ENCODE measurements at regions not wholly inside any gene's neighbourhood (a gene's known extent, or its start where the extent isn't known, plus 50 kb on each side); places are given as distances from the start of the nearest gene placed in this dataset.
"Not testable (repeated sequence)": the region's sequence is repeated elsewhere in the genome, so short reads cannot be mapped to it uniquely, and the experiment has no call there.

DNA sequence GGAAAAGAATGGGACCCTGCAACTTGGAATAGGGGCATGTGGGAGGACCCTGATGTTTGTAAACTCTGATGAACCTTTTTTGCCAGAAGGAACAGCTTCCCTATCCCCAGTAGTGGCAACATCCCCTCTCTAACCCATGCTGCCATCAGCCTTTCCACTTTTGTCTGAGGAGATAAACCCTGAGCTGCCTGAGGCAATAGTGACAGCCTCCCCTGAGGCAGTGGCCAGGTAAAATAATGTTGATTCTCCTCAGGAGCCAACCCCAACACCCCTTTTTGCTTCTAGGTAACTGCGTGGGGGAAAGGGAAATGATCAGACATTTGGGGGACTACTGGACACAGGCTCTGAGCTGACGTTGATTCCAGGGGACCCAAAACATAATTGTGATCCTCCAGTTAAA is 106.8 kb upstream of the NPAS2 start:
- TF ChIP-seq, protein P1, sequence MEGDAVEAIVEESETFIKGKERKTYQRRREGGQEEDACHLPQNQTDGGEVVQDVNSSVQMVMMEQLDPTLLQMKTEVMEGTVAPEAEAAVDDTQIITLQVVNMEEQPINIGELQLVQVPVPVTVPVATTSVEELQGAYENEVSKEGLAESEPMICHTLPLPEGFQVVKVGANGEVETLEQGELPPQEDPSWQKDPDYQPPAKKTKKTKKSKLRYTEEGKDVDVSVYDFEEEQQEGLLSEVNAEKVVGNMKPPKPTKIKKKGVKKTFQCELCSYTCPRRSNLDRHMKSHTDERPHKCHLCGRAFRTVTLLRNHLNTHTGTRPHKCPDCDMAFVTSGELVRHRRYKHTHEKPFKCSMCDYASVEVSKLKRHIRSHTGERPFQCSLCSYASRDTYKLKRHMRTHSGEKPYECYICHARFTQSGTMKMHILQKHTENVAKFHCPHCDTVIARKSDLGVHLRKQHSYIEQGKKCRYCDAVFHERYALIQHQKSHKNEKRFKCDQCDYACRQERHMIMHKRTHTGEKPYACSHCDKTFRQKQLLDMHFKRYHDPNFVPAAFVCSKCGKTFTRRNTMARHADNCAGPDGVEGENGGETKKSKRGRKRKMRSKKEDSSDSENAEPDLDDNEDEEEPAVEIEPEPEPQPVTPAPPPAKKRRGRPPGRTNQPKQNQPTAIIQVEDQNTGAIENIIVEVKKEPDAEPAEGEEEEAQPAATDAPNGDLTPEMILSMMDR (IDR thresholded peaks at IDR 0.05; ENCODE audit: extremely low read depth, insufficient read depth, missing control alignments), result no peak
- DNase-seq (ENCODE audit: low spot score), result no peak
- in situ Hi-C loops (cut with MboI; ENCODE audit: low pct_unique_long_range_greater_than_20kb, low sequenced_read_pairs, unreplicated experiment), result no loop called here

DNA sequence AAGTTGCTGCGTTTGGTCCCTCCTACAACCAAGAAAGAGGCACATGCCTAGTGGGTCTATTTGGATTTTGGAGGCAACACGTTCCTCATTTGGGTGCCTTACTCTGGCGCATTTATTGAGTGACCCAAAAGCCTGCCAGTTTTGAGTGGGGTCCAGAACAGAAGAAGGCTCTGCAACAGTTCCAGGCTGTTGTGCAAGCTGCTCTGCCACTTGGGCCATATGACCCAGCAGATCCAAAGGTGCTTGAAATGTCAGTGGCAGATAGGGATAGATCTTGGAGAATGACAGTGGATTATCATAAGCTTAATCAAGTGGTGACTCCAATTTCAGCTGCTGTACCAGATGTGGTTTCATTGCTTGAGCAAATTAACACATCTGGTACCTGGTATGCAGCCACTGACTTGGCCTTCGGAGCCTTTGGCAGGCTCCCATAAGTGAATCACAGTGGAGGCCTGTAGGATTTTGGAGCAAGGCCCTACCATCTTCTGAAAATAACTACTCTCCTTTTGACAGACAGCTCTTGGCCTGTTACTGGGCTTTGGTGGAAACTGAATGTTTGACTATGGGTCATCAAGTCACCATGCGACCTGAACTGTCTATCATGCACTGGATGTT is 105.4 kb upstream of the NPAS2 start:
- in situ Hi-C loops (cut with MboI; ENCODE audit: low pct_unique_long_range_greater_than_20kb, low sequenced_read_pairs, unreplicated experiment); DNase-seq (ENCODE audit: low spot score): not testable (repeated sequence)

DNA sequence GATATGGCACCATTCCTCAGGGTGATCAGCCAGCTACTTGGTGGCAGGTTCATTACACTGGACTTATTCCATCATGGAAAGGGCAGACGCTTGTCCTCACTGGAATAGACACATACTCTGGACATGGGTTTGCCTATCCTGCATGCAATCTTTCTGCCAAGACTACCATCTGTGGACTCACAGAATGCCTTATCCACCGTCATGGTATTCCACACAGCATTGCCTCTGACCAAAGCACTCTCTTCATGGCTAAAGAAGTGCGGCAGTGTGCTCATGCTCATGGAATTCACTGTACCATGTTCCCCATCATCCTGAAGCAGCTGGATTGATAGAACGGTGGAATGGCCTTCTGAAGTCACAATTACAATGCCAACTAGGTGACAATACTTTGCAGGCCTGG is 104.1 kb upstream of the NPAS2 start:
- in situ Hi-C loops (cut with MboI; ENCODE audit: low pct_unique_long_range_greater_than_20kb, low sequenced_read_pairs, unreplicated experiment); DNase-seq (ENCODE audit: low spot score): not testable (repeated sequence)

GRCh38 chr2:100716581-100716980 is 103.4 kb upstream of the NPAS2 start:
- in situ Hi-C loops (cut with MboI; ENCODE audit: low pct_unique_long_range_greater_than_20kb, low sequenced_read_pairs, unreplicated experiment), result no loop called here
- TF ChIP-seq, protein P1 (IDR thresholded peaks at IDR 0.05; ENCODE audit: extremely low read depth, insufficient read depth, missing control alignments), result no peak
- no peak for DNase-seq (ENCODE audit: low spot score)

DNA sequence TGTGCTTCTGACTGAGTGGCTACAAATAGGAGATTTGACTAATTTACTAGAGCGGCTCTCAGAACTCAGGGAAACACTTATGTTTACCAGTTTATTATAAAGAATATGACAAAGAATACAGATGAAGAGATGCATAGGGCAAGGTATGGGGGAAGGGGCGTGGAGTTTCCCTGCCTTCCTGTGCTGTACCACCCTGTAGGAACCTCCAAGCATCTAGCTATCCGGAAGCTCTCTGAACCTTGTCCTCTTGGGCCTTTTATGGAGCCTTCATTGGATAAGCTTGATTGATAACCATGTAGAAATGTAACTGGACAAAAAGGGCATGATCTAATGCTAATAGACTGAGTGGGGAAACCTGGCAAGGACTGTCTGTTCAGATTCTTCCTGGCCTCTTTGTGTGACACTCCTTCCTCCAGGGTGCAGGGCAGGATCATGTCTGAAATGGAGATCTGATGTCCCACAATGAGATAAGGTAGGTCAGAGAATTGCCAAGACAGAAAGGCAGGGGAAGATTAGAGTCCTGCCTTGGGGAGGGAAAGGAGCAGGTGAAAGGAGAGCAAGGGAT is 101.8 kb upstream of the NPAS2 start:
- in situ Hi-C loops (cut with MboI; ENCODE audit: low pct_unique_long_range_greater_than_20kb, low sequenced_read_pairs, unreplicated experiment), result no loop called here
- DNase-seq (ENCODE audit: low spot score), result no peak
- TF ChIP-seq, protein P1 (IDR thresholded peaks at IDR 0.05; ENCODE audit: extremely low read depth, insufficient read depth, missing control alignments), result no peak

- TF ChIP-seq, protein P1 (IDR thresholded peaks at IDR 0.05; ENCODE audit: extremely low read depth, insufficient read depth, missing control alignments), result no peak
- no peak for DNase-seq (ENCODE audit: low spot score)
- in situ Hi-C loops (cut with MboI; ENCODE audit: low pct_unique_long_range_greater_than_20kb, low sequenced_read_pairs, unreplicated experiment), result no loop called here
Measured at GRCh38 chr2:100720445-100720844, 99.5 kb upstream of the NPAS2 start.

- TF ChIP-seq, protein P1 (IDR thresholded peaks at IDR 0.05; ENCODE audit: extremely low read depth, insufficient read depth, missing control alignments), result no peak
- DNase-seq (ENCODE audit: low spot score), result no peak
- in situ Hi-C loops (cut with MboI; ENCODE audit: low pct_unique_long_range_greater_than_20kb, low sequenced_read_pairs, unreplicated experiment), result no loop called here
Measured at GRCh38 chr2:100721693-100722092, 98.2 kb upstream of the NPAS2 start.

DNA sequence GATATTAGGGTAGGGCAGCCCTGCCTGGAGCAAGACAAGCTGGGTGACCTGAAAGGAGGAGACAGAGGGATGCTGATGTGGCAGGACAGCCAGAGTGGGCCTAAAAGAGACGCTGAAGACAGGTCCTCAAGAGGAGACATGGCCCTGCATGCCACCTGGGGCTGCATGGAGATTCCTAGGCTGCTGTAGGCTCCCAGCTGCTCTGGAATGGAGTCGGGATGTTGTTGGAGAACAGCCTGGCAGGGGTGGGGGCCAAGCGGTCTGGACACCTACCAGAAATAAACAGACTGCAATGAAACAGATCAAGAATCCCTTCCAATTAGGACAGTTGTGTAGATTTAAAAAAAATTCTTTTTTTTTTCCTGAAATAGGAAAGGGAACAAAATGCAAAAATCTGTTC is 97.8 kb upstream of the NPAS2 start:
- TF ChIP-seq, protein P1 (IDR thresholded peaks at IDR 0.05; ENCODE audit: extremely low read depth, insufficient read depth, missing control alignments), result no peak
- DNase-seq (ENCODE audit: low spot score), result no peak
- in situ Hi-C loops (cut with MboI; ENCODE audit: low pct_unique_long_range_greater_than_20kb, low sequenced_read_pairs, unreplicated experiment), result no loop called here
